Endodermal cell (in vitro differentiated cells): ENCODE measurements at regions not wholly inside any gene's neighbourhood (a gene's known extent, or its start where the extent isn't known, plus 50 kb on each side); places are given as distances from the start of the nearest gene placed in this dataset.

Experiments used
- DNase-seq: peaks from one replicate; pipeline ENCODE4 v3.0.0-alpha.2; 2017
- H3K27ac ChIP-seq: 2 replicates; pipeline ENCODE4 v1.5.1; 2013; ENCODE audit warnings: mild to moderate bottlenecking, low read depth, low read length, moderate library complexity
- H3K27me3 ChIP-seq: 2 replicates; pipeline ENCODE4 v1.6.1; 2013; ENCODE audit warnings: mild to moderate bottlenecking, low read length, moderate library complexity; ENCODE audit not compliant: insufficient read depth, control insufficient read depth, poor library complexity, severe bottlenecking
- H3K36me3 ChIP-seq: 2 replicates; pipeline ENCODE4 v1.7.0; 2013; ENCODE audit warnings: mild to moderate bottlenecking, low read length, moderate library complexity; ENCODE audit not compliant: control insufficient read depth, insufficient read depth
- H3K4me1 ChIP-seq: one replicate; pipeline ENCODE4 v1.7.0; 2013; ENCODE audit warnings: low read length; ENCODE audit not compliant: control insufficient read depth, insufficient read depth
- H3K4me3 ChIP-seq: 2 replicates; pipeline ENCODE4 v1.5.1; 2013; ENCODE audit warnings: mild to moderate bottlenecking, low read length, moderate library complexity
- H3K9ac ChIP-seq: 2 replicates; pipeline ENCODE4 v1.6.1; 2013; ENCODE audit warnings: mild to moderate bottlenecking, low read length, moderate library complexity; ENCODE audit not compliant: poor library complexity, severe bottlenecking; ENCODE audit errors: extremely low read depth
- H3K9me3 ChIP-seq: 2 replicates; pipeline ENCODE4 v1.6.1; 2013; ENCODE audit warnings: mild to moderate bottlenecking, low read length, moderate library complexity; ENCODE audit not compliant: control insufficient read depth
- H3K27ac Mint-ChIP-seq: 2 replicates; pipeline ENCODE4 v1.8.0; 2020; ENCODE audit warnings: mixed read lengths
- H3K27me3 Mint-ChIP-seq: 2 replicates; pipeline ENCODE4 v1.8.0; 2021; ENCODE audit warnings: mild to moderate bottlenecking, mixed read lengths; ENCODE audit not compliant: insufficient read depth
- H3K36me3 Mint-ChIP-seq: 2 replicates; pipeline ENCODE4 v1.8.0; 2020; ENCODE audit warnings: low read depth, mixed read lengths
- H3K4me1 Mint-ChIP-seq: 2 replicates; pipeline ENCODE4 v1.8.0; 2020; ENCODE audit warnings: mixed read lengths
- H3K4me3 Mint-ChIP-seq: 2 replicates; pipeline ENCODE4 v1.8.0; 2020; ENCODE audit warnings: mild to moderate bottlenecking, moderate library complexity, mixed read lengths
- H3K9me3 Mint-ChIP-seq: 2 replicates; pipeline ENCODE4 v1.8.0; 2020; ENCODE audit warnings: mild to moderate bottlenecking, mixed read lengths
- CTCF ChIP-seq: fragments of 200-600 bp; sonication (generic); conservative IDR thresholded peaks from 2 replicates; pipeline ENCODE4 v1.5.0; 2021; ENCODE audit warnings: antibody characterized with exemption, mild to moderate bottlenecking
- WGBS, 2 experiments: methylation state at CpG; one replicate each; pipeline versions ENCODE4 v1.1.5 to v1.1.7; 2013; ENCODE audit warnings: missing lambda C conversion rate in 2 of 2, mixed read lengths in 1 of 2; ENCODE audit not compliant: insufficient coverage in 1 of 2, insufficient read length in 1 of 2; 5-methylcytosine and 5-hydroxymethylcytosine counted together

GRCh38 chr6:110549277-110549676, 72.9 kb upstream of the SLC22A16 start:
- DNase-seq, result no peak
- 92 to 100% methylated on average over 4 to 5 of the region's 5 CpGs for WGBS, 2 experiments
- Histone ChIP-seq H3K4me3 (no peak overlapping the region), H3K9ac (no peak overlapping the region), H3K36me3 (no peaks in the 10 kb centered on the region), H3K9me3 (peaks cover 24% of the 10 kb centered on the region), H3K4me1 (peaks cover 2% of the 10 kb centered on the region), H3K27me3 (no peaks in the 10 kb centered on the region), H3K27ac (no peak overlapping the region)
- Mint-ChIP-seq H3K36me3 (peaks cover 2% of the 10 kb centered on the region), H3K9me3 (peaks cover 25% of the 10 kb centered on the region), H3K27ac (no peak overlapping the region), H3K4me1 (peaks cover 15% of the 10 kb centered on the region), H3K27me3 (peaks cover 2% of the 10 kb centered on the region), H3K4me3 (no peak overlapping the region)
- no peak for TF ChIP-seq CTCF

GRCh38 chr6:110548110-110548847, 71.9 kb upstream of the SLC22A16 start:
- H3K27ac ChIP-seq, result no peak overlapping the region
- Mint-ChIP-seq H3K9me3 (peaks cover 25% of the 10 kb centered on the region), H3K4me3 (no peak overlapping the region), H3K27me3 (peaks cover 4% of the 10 kb centered on the region), H3K36me3 (peaks cover 2% of the 10 kb centered on the region), H3K27ac (no peak overlapping the region), H3K4me1 (peaks cover 15% of the 10 kb centered on the region)
- H3K9me3 ChIP-seq, result peaks cover 24% of the 10 kb centered on the region
- no peak overlapping the region for H3K4me3 ChIP-seq
- H3K27me3 ChIP-seq, result peaks cover 4% of the 10 kb centered on the region
- 88 to 93% methylated on average over 2 to 3 of the region's 3 CpGs for WGBS, 2 experiments
- TF ChIP-seq CTCF, result no peak
- H3K4me1 ChIP-seq, result peaks cover 2% of the 10 kb centered on the region
- no peak overlapping the region for H3K9ac ChIP-seq
- no peaks in the 10 kb centered on the region for H3K36me3 ChIP-seq
- DNase-seq, result no peak

- H3K4me3 ChIP-seq, result no peak overlapping the region
- no peak for DNase-seq
- 85 to 88% methylated on average over 1 of the region's 1 CpG for WGBS, 2 experiments
- peaks cover 8% of the 10 kb centered on the region for H3K4me1 ChIP-seq
- peaks cover 19% of the 10 kb centered on the region for H3K9me3 Mint-ChIP-seq
- H3K9ac ChIP-seq, result no peak overlapping the region
- no peak overlapping the region for H3K4me3 Mint-ChIP-seq
- no peak overlapping the region for H3K27ac Mint-ChIP-seq
- no peak overlapping the region for H3K27ac ChIP-seq
- H3K9me3 ChIP-seq, result peaks cover 21% of the 10 kb centered on the region
- no peak for TF ChIP-seq CTCF
- H3K27me3 Mint-ChIP-seq, result peaks cover 4% of the 10 kb centered on the region
- peaks cover 20% of the 10 kb centered on the region for H3K4me1 Mint-ChIP-seq
- H3K27me3 ChIP-seq, result peaks cover 4% of the 10 kb centered on the region
- H3K36me3 Mint-ChIP-seq, result peaks cover 2% of the 10 kb centered on the region
- H3K36me3 ChIP-seq, result no peaks in the 10 kb centered on the region
Measured at GRCh38 chr6:110547266-110547964, 71.0 kb upstream of the SLC22A16 start.
